ENCODE measurements at regions not wholly inside any gene's neighbourhood (a gene's known extent, or its start where the extent isn't known, plus 50 kb on each side); places are given as distances from the start of the nearest gene placed in this dataset.

GRCh38 chr21:27094184-27094948 is 127.5 kb upstream of the ADAMTS5 start:
- no peaks in the 10 kb centered on the region for H3K9me3 ChIP-seq
- H3K27me3 ChIP-seq: no peaks in the 10 kb centered on the region
- TF ChIP-seq CTCF (IDR thresholded peaks at IDR 0.05): no peak
- ATAC-seq: no peak
- H3K27ac ChIP-seq: no peak overlapping the region
- H3K4me3 ChIP-seq: no peak overlapping the region
- DNase-seq: no peak
- intact Hi-C loops (cut with DNase I): no loop called here
- H3K4me1 ChIP-seq: no peaks in the 10 kb centered on the region
- no peaks in the 10 kb centered on the region for H3K36me3 ChIP-seq

GRCh38 chr21:27086630-27087029 is 119.7 kb upstream of the ADAMTS5 start:
- no peaks in the 10 kb centered on the region for H3K9me3 ChIP-seq
- no peak overlapping the region for H3K27ac ChIP-seq
- TF ChIP-seq CTCF (IDR thresholded peaks at IDR 0.05): no peak
- H3K27me3 ChIP-seq: no peaks in the 10 kb centered on the region
- no peaks in the 10 kb centered on the region for H3K4me1 ChIP-seq
- intact Hi-C loops (cut with DNase I): no loop called here
- DNase-seq (no peak), ATAC-seq (no peak)
- H3K36me3 ChIP-seq: no peaks in the 10 kb centered on the region
- no peak overlapping the region for H3K4me3 ChIP-seq

- DNase-seq: no peak
- H3K4me3 ChIP-seq: no peak overlapping the region
- TF ChIP-seq CTCF (IDR thresholded peaks at IDR 0.05): no peak
- H3K4me1 ChIP-seq: no peaks in the 10 kb centered on the region
- H3K9me3 ChIP-seq: no peaks in the 10 kb centered on the region
- intact Hi-C loops (cut with DNase I): no loop called here
- no peaks in the 10 kb centered on the region for H3K27me3 ChIP-seq
- ATAC-seq: no peak
- no peaks in the 10 kb centered on the region for H3K36me3 ChIP-seq
- no peak overlapping the region for H3K27ac ChIP-seq
Measured at GRCh38 chr21:27086186-27086585, 119.3 kb upstream of the ADAMTS5 start.

GRCh38 chr21:27085387-27085786 is 118.5 kb upstream of the ADAMTS5 start:
- no peaks in the 10 kb centered on the region for H3K9me3 ChIP-seq
- no peaks in the 10 kb centered on the region for H3K36me3 ChIP-seq
- no peak overlapping the region for H3K4me3 ChIP-seq
- TF ChIP-seq CTCF (IDR thresholded peaks at IDR 0.05): no peak
- ATAC-seq (no peak), DNase-seq (no peak)
- intact Hi-C loops (cut with DNase I): no loop called here
- H3K27ac ChIP-seq: no peak overlapping the region
- no peaks in the 10 kb centered on the region for H3K27me3 ChIP-seq
- H3K4me1 ChIP-seq: no peaks in the 10 kb centered on the region

GRCh38 chr21:27083144-27083543 is 116.3 kb upstream of the ADAMTS5 start:
- ATAC-seq: no peak

More at GRCh38 chr21:27083144-27083543, 116.3 kb upstream of the ADAMTS5 start:
- intact Hi-C loops (cut with DNase I): no loop called here
- DNase-seq: no peak
- Histone ChIP-seq H3K27me3 (no peaks in the 10 kb centered on the region), H3K9me3 (no peaks in the 10 kb centered on the region), H3K27ac (no peak overlapping the region), H3K4me3 (no peak overlapping the region), H3K36me3 (no peaks in the 10 kb centered on the region), H3K4me1 (no peaks in the 10 kb centered on the region)
- TF ChIP-seq CTCF (IDR thresholded peaks at IDR 0.05): no peak

All from left lung (tissue), 4 donors.